Muscle of back (tissue), 3 donors: ENCODE measurements at regions not wholly inside any gene's neighbourhood (a gene's known extent, or its start where the extent isn't known, plus 50 kb on each side); places are given as distances from the start of the nearest gene placed in this dataset.

Experiments used
- DNase-seq, 3 donors: peaks; one replicate each; pipeline versions ENCODE4 v3.0.0 to v3.0.0-alpha.2; 2013

- no peak for DNase-seq
Observed at GRCh38 chr17:77497578-77497934, 356.8 kb downstream of the SEC14L1 start.

GRCh38 chr17:77498091-77498741 is 357.4 kb downstream of the SEC14L1 start:
- DNase-seq, result no peak

GRCh38 chr17:77498791-77499698 is 358.3 kb downstream of the SEC14L1 start:
- DNase-seq, result no peak

- no peak for DNase-seq
Observed at GRCh38 chr17:77499699-77500435, 359.1 kb downstream of the SEC14L1 start.

GRCh38 chr17:77501101-77501566 is 360.4 kb downstream of the SEC14L1 start:
- DNase-seq, result peak in 1 of 3 donors; percentile 14

- no peak for DNase-seq
Observed at GRCh38 chr17:77501751-77502625, 361.2 kb downstream of the SEC14L1 start.

GRCh38 chr17:77502626-77503292 is 362.0 kb downstream of the SEC14L1 start:
- no peak for DNase-seq

- no peak for DNase-seq
Observed at GRCh38 chr17:77503293-77503655, 362.5 kb downstream of the SEC14L1 start.

- peak in 1 of 3 donors; percentile 21 for DNase-seq
Observed at GRCh38 chr17:77503916-77504651, 363.3 kb downstream of the SEC14L1 start.

- no peak for DNase-seq
Observed at GRCh38 chr17:77504652-77505155, 363.9 kb downstream of the SEC14L1 start.

GRCh38 chr17:77505181-77505639 is 364.4 kb downstream of the SEC14L1 start:
- no peak for DNase-seq

- no peak for DNase-seq
Observed at GRCh38 chr17:77506371-77506991, 365.7 kb downstream of the SEC14L1 start.

GRCh38 chr17:77507111-77507885 is 366.5 kb downstream of the SEC14L1 start:
- no peak for DNase-seq

- no peak for DNase-seq
Observed at GRCh38 chr17:77508047-77508715, 367.4 kb downstream of the SEC14L1 start.

- DNase-seq, result no peak
Observed at GRCh38 chr17:77509089-77509488, 368.3 kb downstream of the SEC14L1 start.

- no peak for DNase-seq
Observed at GRCh38 chr17:77509599-77509998, 368.8 kb downstream of the SEC14L1 start.

- no peak for DNase-seq
Observed at GRCh38 chr17:77510133-77510796, 369.5 kb downstream of the SEC14L1 start.
